ENCODE measurements at regions not wholly inside any gene's neighbourhood (a gene's known extent, or its start where the extent isn't known, plus 50 kb on each side); places are given as distances from the start of the nearest gene placed in this dataset.
"Not testable (repeated sequence)": the region's sequence is repeated elsewhere in the genome, so short reads cannot be mapped to it uniquely, and the experiment has no call there.

DNA sequence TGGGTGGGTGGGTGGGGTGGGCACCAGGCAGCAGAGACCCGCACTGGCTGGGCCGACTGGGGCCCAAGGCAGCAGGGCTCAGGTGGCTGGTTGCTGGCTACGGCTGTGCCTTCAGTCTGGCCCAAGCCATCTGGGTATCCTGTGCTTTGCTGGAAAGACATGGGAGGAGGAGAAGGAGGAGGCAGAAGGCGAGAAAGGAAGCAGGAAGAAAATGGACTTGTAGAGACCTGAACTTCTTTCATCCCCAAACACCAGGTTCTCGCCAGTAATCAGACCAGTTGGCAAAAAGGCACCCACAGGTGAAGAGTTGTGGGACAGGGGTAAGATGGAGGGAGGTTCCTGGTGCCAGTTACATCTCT is 78.8 kb downstream of the IGLL1 start:
- DNase-seq (ENCODE audit: low read depth in 2 of 2, low spot score in 1 of 2): no peak

DNA sequence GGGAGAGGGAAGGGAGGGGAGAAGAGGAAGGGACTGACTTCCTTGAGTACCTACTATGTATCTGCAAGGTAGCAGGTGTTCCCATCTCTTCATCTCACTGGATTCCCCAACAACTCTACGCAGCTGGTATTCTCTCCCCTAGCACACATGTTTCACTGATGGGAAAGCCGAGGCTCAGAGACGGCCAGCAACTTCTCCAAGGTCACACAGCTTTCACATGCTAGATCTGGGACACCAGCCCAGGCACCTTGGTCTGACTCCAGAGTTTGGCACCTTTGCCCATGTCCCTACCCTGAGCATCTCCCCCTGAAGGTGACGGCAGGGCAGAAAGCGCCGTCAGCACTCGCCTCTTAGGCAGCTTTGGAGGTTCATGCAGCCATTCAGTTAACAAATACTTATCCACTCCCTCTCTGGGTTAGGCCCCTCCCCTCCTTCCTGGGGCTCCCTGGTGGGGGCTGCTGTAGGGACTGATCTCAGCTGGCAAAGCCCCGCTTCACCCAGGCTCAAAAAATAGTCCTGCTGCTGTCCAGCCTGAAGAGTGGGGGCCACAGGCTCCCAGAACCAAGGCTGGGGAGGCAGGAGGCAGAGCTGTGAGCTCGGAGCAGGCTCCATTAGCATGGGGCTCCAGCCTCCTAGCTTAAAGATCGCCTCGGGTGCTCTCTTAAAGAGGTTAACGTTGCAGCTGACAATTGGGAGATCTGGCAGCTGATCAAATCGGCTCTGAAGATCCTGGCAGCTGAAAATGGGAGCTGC is 79.4 kb downstream of the IGLL1 start:
- DNase-seq (ENCODE audit: low read depth in 2 of 2, low spot score in 1 of 2): no peak

DNA sequence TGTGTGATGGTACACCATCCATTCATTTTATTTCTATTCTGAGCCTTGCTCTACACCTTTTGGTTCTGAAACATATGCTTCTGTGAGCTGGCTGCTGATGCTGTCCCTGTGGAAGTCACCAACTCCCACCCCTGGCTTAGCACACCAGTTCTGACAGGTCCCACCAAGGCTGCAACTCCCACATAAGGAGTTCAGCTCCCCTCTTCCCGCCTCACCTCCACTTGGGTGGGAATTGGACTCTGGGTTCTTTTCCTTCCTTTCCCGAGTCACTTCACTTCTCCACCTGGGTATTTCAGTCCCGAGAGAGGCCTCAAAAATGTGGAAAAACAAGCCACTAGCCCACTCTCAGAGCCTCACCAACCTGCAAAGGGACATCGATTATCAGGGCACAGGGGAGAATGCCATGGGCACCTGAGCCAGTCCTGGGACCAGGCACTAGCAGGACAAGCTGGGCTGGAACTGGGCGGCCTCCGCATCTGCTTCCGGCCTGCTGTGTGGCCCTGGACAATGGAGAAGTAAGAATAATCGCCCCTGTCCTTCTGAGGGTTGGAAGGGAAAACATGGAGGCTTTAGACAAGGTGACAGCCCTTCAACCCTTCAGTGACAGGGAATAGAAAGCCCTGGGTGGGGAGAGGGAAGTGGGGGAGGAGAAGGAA is 80.1 kb downstream of the IGLL1 start:
- DNase-seq (ENCODE audit: low read depth in 2 of 2, low spot score in 1 of 2): no peak

DNA sequence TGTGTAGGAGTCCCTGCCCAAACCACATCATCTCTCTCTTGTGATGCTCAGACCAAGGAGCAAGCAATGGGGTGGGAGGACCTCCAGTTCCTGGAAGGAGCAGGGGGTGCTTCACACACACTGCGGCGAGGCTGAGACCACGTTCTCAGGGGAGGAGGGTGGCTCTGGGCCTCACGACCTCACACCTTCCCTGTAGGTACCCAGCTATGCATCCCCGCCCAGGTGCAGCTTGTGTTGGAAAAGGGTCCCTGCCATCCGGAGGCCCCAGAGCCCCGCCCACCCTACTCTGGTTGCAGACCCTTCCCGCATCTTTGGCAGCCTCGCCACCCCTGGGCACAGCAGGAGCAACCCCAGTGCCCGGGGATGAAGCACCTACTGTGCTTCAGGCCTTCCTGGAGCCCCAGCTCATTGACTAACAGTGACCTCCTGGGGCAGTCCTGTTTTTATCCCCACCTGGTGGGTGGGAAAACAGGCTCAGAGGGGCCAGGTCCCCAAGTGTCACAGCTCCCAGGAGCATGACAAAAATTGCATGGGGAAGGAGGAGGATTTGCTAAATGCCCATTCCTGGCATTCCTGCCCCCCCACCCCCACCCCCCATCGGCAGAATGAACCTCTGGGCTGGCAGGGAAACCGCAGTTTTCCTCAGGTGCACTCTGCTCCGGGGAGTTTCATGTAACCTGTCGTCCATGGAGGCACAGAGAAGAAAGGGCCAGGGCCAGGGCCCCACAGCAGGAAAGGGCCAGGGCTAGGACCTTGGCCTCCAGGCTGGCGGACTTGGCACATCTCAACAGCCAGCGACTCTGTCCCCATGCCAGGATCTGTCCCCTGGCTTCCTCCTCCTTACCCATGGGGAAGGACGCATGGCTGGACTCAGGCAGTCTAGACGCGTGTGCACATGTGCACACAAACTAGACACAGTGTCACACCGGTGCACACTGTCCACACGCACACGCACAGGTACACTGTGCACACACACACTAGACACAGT is 81.0 kb downstream of the IGLL1 start:
- DNase-seq (ENCODE audit: low read depth in 2 of 2, low spot score in 1 of 2): no peak

DNA sequence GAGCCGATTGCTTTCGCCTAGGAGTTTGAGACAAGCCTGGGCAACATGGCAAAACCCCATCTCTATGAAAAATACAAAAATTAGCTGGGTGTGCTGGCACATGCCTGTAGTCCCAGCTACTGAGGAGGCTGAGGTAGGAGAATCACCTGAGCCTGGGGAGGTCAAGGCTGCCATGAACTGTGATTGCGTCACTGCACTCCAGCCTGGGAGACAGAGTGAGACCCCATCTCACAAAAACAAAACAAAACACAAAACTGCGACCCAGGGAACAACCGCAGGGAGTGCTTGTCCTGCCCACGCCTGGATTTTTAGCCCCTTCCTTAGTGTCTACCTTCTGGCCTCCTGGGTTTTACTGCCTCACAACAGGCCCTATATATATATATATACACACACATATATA is 82.2 kb downstream of the IGLL1 start:
- DNase-seq (ENCODE audit: low read depth in 2 of 2, low spot score in 1 of 2): not testable (repeated sequence)

DNA sequence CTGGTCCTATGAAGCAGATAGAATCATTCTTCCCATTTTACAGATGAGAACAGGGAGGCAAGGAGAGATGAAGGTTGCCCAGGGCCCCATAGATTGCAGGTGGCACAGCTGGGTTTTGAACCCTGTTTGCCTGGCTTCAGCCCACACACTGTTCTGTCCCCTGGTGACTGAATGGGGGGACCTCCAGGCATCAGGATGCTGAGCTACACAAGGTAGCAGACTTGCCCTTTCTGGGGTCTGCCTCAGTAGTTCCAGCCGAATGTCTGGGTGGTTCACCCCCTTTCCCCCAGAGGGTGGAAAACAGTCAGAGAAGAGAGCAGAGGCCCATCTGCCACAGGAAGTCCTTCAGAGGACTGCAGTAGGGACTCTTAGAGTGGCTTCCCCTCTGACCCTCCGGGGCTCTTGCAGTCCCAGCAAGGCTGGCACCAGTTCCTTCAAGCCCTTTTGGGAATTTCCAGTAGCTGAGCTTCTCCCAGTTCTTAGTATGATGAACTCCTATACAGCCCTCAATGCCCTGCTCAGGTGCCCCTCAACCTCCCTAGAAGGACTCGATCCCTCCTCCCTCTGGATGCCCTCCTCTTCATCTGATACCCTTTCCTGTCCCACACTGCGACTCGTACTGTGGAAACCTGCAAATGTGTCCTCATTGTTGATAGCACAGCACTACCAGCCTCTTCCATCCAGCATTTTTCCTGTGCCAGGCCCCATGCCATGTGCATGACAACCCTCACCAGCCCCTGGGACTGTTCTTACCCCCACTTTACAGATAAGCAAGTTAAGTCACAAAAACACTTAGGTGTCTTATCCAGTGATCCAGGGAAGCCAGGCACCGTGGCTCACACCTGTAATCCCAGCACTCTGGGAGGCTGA is 82.8 kb downstream of the IGLL1 start:
- no peak for DNase-seq (ENCODE audit: low read depth in 2 of 2, low spot score in 1 of 2)

DNA sequence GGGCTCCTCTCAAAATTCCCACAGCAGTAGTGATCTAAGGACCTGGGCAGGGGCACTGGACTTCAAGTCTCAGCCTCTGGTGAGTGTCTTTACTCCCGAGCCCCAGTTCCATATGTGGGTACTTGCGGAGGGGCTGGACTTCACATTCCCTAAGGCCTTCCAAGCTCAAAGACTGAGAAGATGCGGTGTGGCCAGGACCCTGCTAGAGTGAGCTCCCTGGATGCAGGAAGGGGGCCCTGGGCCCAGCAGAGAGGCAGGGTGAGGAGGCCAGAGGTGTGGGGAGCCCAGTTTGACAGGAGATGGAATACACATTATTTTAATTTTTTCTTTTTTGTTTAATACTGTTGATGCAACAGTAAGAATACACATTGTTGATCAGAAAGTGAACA is 83.7 kb downstream of the IGLL1 start:
- no peak for DNase-seq (ENCODE audit: low read depth in 2 of 2, low spot score in 1 of 2)

DNA sequence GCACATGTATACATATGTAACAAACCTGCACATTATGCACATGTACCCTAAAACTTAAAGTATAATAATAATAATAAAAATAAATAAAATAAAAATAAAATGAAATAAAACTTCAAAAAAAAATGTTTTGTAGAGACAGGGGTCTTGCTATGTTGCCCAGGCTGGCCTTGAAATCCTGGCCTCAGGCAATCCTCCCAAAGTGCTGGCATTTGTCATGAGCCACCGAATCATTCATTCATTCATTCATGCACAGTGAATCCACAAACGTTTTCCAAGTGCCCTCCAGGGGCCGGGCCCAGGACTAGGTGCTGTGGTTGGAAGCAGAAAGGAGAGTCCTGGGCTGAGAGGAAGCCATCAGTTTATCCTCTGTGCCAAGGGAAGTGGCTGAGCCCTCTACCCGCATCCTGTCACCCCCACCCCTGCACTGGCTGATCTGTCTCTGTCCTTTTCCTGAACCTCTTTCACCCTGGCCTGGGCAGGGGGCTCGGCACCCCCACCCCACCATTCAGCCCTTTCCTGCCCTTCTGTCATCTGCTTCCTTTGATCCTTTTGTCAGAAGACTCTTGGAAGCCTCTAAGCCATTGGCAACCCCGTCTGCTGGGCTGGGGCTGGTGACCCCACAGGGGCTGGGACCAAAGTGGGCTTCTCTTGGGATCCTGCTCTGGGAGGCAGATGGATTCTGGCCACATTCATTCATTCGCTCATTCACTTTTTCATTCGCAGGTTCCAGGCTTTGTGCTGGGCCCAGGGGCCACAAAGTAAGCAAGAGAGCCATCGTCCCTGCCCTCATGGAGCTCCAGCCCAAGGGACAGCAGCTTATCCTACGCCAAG is 84.3 kb downstream of the IGLL1 start:
- DNase-seq (ENCODE audit: low read depth in 2 of 2, low spot score in 1 of 2): no peak

DNA sequence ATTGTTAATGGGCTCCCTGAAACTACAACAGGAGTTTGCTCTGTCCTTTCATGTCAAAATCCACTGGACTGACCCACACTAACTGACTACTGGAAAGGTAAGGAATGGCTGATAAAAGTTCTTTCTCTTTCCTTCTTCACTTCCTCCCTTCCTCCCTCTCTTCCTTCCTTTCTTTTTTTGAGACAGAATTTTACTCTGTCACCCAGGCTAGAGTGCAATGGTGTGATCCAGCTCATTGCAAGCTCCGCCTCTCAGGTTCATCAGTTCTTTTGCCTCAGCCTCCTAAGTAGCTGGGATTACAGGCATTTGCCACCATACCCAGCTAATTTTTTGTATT is 85.2 kb downstream of the IGLL1 start:
- DNase-seq (ENCODE audit: low read depth in 2 of 2, low spot score in 1 of 2): no peak

DNA sequence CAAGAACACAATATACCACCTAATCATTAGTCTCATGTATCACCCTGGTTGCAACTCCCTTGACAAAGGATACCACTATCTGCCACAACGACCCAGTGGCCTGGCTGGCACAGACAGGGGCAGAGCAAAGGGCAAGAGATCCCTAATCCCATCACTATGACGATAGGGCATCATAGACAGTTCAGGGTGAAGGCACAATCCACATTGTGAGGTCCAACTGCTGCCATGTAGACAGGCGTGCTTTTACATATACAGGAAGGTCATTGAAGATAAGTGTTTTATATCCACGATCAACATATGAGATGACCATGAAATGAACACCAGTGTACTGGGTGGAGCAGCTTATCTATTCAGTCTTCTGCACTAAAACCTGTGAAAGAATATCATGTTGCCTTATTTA is 94.6 kb downstream of the IGLL1 start:
- DNase-seq (ENCODE audit: low read depth in 2 of 2, low spot score in 1 of 2): no peak

DNA sequence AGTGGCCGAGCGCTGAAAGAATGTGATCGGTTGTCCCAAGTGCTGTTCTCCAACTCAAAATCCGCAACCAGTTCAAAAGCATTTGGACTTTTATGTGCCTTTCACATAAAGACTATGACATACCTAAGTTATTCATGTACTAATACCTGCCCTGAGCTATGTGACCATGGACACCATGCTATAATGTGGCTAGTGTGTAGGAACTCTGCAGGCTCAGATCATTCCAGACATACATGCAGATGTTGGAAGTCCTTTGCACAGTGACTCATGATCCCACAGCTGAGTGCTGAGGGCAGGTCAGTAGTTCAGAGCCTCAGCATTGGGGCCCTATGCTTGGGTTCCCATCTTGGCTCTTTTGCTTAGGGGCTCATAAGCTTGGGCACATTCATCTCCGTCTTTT is 95.4 kb downstream of the IGLL1 start:
- no peak for DNase-seq (ENCODE audit: low read depth in 2 of 2, low spot score in 1 of 2)

DNA sequence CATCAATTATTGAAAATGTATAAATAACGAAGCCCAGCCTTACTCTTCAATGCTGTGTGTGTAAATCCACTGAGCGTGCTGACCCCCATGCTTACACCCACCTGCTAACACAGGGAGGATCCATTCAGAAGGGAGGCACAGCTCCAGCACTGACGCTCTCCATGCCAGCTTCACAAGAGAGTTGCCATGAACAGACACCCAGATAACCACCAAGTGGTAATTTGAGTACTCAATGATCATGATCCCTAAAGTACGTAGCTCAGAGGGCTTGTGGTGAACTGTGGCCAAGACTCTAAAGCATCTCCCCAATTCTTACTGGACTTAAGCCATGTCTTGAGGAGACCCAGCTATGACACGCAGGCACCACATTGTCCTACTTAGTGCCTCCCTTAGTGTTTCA is 98.7 kb downstream of the IGLL1 start:
- no peak for DNase-seq (ENCODE audit: low read depth in 2 of 2, low spot score in 1 of 2)

DNA sequence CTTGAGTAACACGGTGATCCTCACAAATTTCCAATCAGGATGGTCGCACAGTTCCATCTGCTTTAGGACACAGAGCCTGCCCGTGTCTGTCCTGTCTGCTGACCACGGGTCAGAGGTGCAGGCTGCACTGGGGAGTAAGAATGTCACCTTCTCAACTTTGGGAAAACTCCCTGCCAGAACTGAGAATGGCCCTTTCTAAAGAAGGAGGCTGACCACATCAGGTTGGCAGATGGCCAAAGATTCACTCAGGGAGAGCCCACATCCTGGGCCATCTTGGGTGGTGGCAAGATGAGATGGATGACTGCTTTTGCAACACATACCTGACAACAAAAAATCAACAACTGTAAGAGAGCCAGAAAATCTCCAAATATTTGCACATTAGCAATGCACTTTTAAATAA is 101.9 kb downstream of the IGLL1 start:
- no peak for DNase-seq (ENCODE audit: low read depth in 2 of 2, low spot score in 1 of 2)

DNA sequence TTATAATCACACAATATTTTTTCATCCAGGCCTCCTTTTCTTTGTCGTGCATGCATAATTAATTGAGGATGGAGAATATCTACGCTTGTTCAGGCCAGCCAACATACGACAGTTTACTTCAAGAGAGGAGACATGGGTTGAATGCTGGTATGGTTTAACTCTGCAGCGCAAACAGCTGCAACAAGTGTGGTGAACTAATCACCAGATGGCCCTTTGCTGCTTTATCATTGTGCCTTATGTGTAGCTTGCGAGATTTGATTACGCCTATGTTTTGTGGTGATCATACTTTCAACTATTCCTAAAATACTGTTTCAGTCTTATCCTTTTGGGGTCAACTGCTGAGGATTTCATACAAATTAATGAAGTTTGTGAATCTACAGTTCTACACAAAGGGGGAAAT is 105.6 kb downstream of the IGLL1 start:
- DNase-seq (ENCODE audit: low read depth in 2 of 2, low spot score in 1 of 2): not testable (repeated sequence)

DNA sequence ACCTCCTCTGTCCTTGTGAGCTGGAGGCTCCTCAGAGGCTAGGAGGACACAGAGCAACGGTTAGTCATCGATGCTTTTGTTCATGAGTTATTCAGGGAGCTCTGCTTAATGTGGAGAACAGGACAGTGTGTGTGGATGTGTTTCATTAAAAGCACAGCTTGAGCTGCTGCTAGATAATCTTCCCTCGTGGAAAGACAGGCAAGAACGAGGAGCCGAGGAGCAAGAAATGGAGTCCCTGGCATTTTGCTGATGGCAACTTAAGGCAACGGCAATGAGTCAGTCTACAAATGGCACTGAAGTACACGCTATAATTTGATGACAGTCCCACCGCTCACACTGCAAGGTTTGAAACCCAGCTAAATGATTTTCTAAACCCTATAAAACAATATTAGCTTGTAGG is 106.2 kb downstream of the IGLL1 start:
- no peak for DNase-seq (ENCODE audit: low read depth in 2 of 2, low spot score in 1 of 2)

DNA sequence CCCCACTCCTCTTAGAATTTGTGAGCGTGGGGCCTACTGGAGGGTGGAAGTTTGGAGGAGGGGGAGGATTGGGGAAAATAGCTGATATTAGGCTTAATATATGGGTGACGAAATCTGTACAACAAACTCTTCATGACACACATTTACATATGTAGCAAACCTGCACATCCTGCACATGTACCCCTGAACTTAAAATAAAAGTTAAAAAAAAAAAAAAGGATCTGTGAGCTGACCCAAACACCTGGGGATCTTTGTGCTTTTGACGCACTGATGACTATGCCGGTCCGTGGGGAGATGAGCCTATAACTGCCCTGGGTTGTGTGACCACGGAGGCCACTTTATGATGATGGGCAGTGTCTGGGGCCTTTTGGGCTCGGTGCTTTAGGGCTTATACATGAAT is 107.7 kb downstream of the IGLL1 start:
- not testable (repeated sequence) for DNase-seq (ENCODE audit: low read depth in 2 of 2, low spot score in 1 of 2)

DNA sequence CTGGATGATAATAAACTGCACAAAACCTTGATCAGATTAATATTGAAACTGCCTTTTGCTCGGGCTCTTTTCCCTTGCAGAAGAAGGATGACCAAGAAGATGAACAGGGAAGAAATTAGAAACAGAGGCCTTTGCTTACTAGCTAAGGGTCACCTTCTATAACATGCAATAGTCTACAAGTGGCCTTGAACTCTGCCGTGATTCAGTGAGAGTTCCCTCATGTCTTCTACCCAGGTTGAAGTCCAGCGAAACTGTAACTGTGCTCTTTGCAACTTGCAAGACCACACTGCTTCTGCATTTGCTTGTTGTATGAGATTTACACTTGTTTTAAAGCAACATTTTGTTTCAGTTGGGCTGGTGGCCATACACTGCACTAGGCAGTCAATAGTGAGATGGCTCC is 108.4 kb downstream of the IGLL1 start:
- DNase-seq (ENCODE audit: low read depth in 2 of 2, low spot score in 1 of 2): no peak

DNA sequence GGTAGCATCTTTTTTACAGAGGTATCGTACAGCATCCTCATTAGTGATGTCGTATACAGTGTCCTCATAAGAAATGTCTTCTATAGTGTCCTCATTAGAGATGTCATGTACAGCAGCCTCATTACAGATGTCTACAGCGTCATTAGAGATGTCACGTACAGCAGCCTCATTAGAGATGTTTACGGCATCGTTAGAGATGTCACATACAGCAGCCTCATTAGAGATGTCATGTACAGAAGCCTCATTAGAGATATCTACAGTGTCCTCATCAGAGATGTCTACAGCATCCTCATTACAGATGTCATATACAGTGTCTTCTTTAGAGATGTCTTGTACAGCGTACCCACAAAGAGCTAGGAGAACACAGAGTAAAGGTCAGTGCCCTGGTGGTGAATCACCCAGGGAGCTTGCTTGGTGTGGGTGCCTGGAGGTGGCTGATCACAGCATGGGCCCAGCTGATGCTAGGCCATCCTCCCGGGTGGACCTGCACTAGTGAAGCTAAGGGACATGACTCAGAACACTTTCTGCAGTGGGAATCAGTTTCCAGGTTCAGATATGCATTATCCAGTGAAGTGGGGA is 109.2 kb downstream of the IGLL1 start:
- no peak for DNase-seq (ENCODE audit: low read depth in 2 of 2, low spot score in 1 of 2)

DNA sequence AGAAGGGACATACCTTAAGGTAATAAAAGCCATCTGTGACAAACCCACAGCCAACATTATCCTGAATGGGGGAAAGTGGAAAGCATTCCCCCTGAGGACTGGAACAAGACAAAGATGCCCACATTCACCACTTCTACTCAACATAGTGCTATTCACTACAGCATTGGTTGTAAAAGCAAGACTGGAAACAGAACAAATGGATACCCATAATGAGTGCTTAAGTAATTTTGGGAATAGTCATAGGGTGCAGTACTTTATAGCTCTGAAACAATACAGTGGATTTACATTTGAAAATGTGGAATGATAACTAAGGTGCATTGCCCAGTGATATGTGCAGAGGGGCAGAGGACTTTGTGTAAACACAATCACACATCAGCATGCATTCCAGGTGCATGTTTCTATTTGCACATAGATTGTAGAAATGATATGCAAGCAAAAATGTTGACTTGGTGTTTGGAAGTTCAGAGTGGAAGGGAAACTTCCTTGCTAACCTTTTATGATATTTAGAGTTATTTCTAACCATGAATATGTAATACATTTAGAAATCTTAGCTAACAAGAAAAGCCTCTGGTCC is 112.3 kb downstream of the IGLL1 start:
- no peak for DNase-seq (ENCODE audit: low read depth in 2 of 2, low spot score in 1 of 2)

DNA sequence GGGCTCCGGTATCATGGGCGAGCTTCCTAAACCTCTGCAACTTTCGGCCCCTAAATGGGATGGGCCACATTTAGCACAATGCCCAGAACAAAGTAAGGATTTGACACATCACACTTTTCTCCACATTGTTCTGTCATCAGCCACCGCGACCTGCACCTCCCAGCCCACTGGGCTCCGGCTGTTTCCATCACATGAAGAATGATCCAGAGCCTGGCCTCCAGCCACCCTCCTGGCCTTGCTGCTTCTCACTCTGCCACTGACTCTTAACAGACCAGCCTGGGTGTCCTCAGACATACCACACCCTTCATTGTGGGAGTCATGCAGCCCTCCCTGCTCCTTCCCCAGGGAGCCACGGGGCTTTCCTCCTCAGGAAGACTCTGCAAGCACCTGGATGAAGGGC is 113.7 kb downstream of the IGLL1 start:
- no peak for DNase-seq (ENCODE audit: low read depth in 2 of 2, low spot score in 1 of 2)

All from stimulated activated CD8-positive, alpha-beta memory T cell treated with anti-CD3 and anti-CD28 coated beads, Interleukin-4, amount 100 ng/mL, for 1 hour (primary cell).